ENCODE measurements at regions not wholly inside any gene's neighbourhood (a gene's known extent, or its start where the extent isn't known, plus 50 kb on each side); places are given as distances from the start of the nearest gene placed in this dataset.

GRCh38 chr5:84518862-84519261, 134.2 kb upstream of the EDIL3 start:
- ChIA-PET CTCF (ENCODE audit: low intra/inter-chr PET ratio, low total read pairs) (no interaction called here), POLR2A (no interaction called here)
- Histone ChIP-seq H3K9me3 (ENCODE audit: low read length) (no peaks in the 10 kb centered on the region), H3K36me3 (replicated peaks in 1 of 2; ENCODE audit: control insufficient read depth in 1 of 2, insufficient read depth in 2 of 2, low read length in 2 of 2) (no peaks in the 10 kb centered on the region), H3K27ac (ENCODE audit: extremely low read length, insufficient read depth, low read length) (no peak overlapping the region), H3K27me3 (ENCODE audit: control insufficient read depth in 1 of 2, insufficient read depth in 2 of 2, low read length in 2 of 2) (no peaks in the 10 kb centered on the region), H4K20me1 (ENCODE audit: insufficient read depth, low read length) (no peaks in the 10 kb centered on the region), H3K4me3 (replicated peaks in 1 of 3; ENCODE audit: insufficient read depth in 1 of 3, low read depth in 2 of 3, low read length in 3 of 3) (no peak overlapping the region), H3K4me1 (ENCODE audit: insufficient read depth, low read length) (no peaks in the 10 kb centered on the region), H3K9ac (ENCODE audit: insufficient read depth, low read depth, low read length) (no peak overlapping the region), H3K4me2 (ENCODE audit: low read depth, low read length) (no peak overlapping the region), H3K79me2 (ENCODE audit: insufficient read depth, low read length) (no peaks in the 10 kb centered on the region), H2AFZ (ENCODE audit: low read length) (no peak overlapping the region)
- in situ Hi-C loops (cut with HindIII; ENCODE audit: extremely low pct_ligation_motif_present, low pct_unique_long_range_greater_than_20kb), result no loop called here
- DNase-seq (ENCODE audit: low spot score) (no peak), FAIRE-seq (no peak), ATAC-seq (no peak)
- intact Hi-C loops (cut with micrococcal nuclease; ENCODE audit: unreplicated experiment), result no loop called here
- no CpG with 5 or more reads among the region's 3 CpGs for WGBS (ENCODE audit: low lambda C conversion rate)
- no TSS peak for BruUV-seq (replicated peaks)
- no peak for TF ChIP-seq PRDM4 (CRISPR knock-in tag; IDR thresholded peaks at IDR 0.05; ENCODE audit: borderline replicate concordance)
- no peak for TF ChIP-seq NR0B2 (CRISPR knock-in tag; IDR thresholded peaks at IDR 0.05)
- TF ChIP-seq ZNF75D (CRISPR knock-in tag; IDR thresholded peaks at IDR 0.05; ENCODE audit: borderline replicate concordance), result no peak
- TF ChIP-seq SP1 (IDR thresholded peaks at IDR 0.05), result no peak
- TF ChIP-seq SP1 (CRISPR knock-in tag; IDR thresholded peaks at IDR 0.05), result no peak
- no peak for TF ChIP-seq TFAP4 (IDR thresholded peaks at IDR 0.05; ENCODE audit: borderline replicate concordance, low read depth)
- TF ChIP-seq XRCC5 (optimal IDR thresholded peaks at IDR 0.05; ENCODE audit: low read length), result no peak
- TF ChIP-seq RBM22 (optimal IDR thresholded peaks at IDR 0.05; ENCODE audit: low read length), result no peak

Data from HepG2 (cell line).